ENCODE measurements at regions not wholly inside any gene's neighbourhood (a gene's known extent, or its start where the extent isn't known, plus 50 kb on each side); places are given as distances from the start of the nearest gene placed in this dataset.
A peak's percentile ranks its signal among the peaks of the same experiment; 100 is the strongest.
"Not testable (repeated sequence)": the region's sequence is repeated elsewhere in the genome, so short reads cannot be mapped to it uniquely, and the experiment has no call there.

GRCh38 chrX:27136325-27136724 is 326.8 kb downstream of the PPP4R3C start:
- DNase-seq: no peak

GRCh38 chrX:27132862-27133261 is 330.3 kb downstream of the PPP4R3C start:
- DNase-seq: peak; percentile 1

- DNase-seq: not testable (repeated sequence)
Measured at GRCh38 chrX:27087176-27087575, 376.0 kb downstream of the PPP4R3C start.

- DNase-seq: peak; percentile 36
Measured at GRCh38 chrX:27086237-27086636, 376.9 kb downstream of the PPP4R3C start.

GRCh38 chrX:27085346-27085745 is 377.8 kb downstream of the PPP4R3C start:
- DNase-seq: no peak

- DNase-seq: no peak
Measured at GRCh38 chrX:27078371-27078770, 384.8 kb downstream of the PPP4R3C start.

- no peak for DNase-seq
Measured at GRCh38 chrX:27057883-27058282, 405.3 kb downstream of the PPP4R3C start.

- DNase-seq: no peak
Measured at GRCh38 chrX:27039332-27039731, 423.8 kb downstream of the PPP4R3C start.

GRCh38 chrX:27008486-27008885 is 454.7 kb downstream of the PPP4R3C start:
- peak; percentile 2 for DNase-seq

- DNase-seq: no peak
Measured at GRCh38 chrX:26999634-27000033, 463.5 kb downstream of the PPP4R3C start.

- no peak for DNase-seq
Measured at GRCh38 chrX:26958261-26958660, 504.9 kb downstream of the PPP4R3C start.

GRCh38 chrX:26954029-26954428 is 509.1 kb downstream of the PPP4R3C start:
- DNase-seq: no peak

- no peak for DNase-seq
Measured at GRCh38 chrX:26952213-26952612, 510.9 kb downstream of the PPP4R3C start.

- DNase-seq: no peak
Measured at GRCh38 chrX:26927419-26927818, 535.7 kb downstream of the PPP4R3C start.

- DNase-seq: no peak
Measured at GRCh38 chrX:26925088-26925487, 538.1 kb downstream of the PPP4R3C start.

GRCh38 chrX:26922278-26922677 is 540.9 kb downstream of the PPP4R3C start:
- DNase-seq: no peak

GRCh38 chrX:26918631-26919030 is 544.5 kb downstream of the PPP4R3C start:
- no peak for DNase-seq

GRCh38 chrX:26916991-26917390 is 546.1 kb downstream of the PPP4R3C start:
- DNase-seq: no peak

GRCh38 chrX:26915064-26915463 is 548.1 kb downstream of the PPP4R3C start:
- no peak for DNase-seq

- no peak for DNase-seq
Measured at GRCh38 chrX:26914232-26914631, 548.9 kb downstream of the PPP4R3C start.

GRCh38 chrX:26911785-26912184 is 551.4 kb downstream of the PPP4R3C start:
- DNase-seq: not testable (repeated sequence)

GRCh38 chrX:26909728-26910127 is 553.4 kb downstream of the PPP4R3C start:
- DNase-seq: no peak

- DNase-seq: no peak
Measured at GRCh38 chrX:26908218-26908617, 554.9 kb downstream of the PPP4R3C start.

GRCh38 chrX:26889574-26889973 is 573.6 kb downstream of the PPP4R3C start:
- DNase-seq: no peak

- no peak for DNase-seq
Measured at GRCh38 chrX:26873736-26874135, 589.4 kb downstream of the PPP4R3C start.

- no peak for DNase-seq
Measured at GRCh38 chrX:26871967-26872366, 591.2 kb downstream of the PPP4R3C start.
